HG02970 (cell line): ENCODE measurements at regions not wholly inside any gene's neighbourhood (a gene's known extent, or its start where the extent isn't known, plus 50 kb on each side); places are given as distances from the start of the nearest gene placed in this dataset.
"Not testable (repeated sequence)": the region's sequence is repeated elsewhere in the genome, so short reads cannot be mapped to it uniquely, and the experiment has no call there.

ENCODE experiments used
- ATAC-seq: cut with Tn5 transposase; IDR thresholded peaks from one replicate; pipeline ENCODE4 v1.9.1; 2021; ENCODE audit warnings: mild to moderate bottlenecking, moderate library complexity, moderate number of reproducible peaks; ENCODE audit not compliant: unreplicated experiment, low FRiP score

DNA sequence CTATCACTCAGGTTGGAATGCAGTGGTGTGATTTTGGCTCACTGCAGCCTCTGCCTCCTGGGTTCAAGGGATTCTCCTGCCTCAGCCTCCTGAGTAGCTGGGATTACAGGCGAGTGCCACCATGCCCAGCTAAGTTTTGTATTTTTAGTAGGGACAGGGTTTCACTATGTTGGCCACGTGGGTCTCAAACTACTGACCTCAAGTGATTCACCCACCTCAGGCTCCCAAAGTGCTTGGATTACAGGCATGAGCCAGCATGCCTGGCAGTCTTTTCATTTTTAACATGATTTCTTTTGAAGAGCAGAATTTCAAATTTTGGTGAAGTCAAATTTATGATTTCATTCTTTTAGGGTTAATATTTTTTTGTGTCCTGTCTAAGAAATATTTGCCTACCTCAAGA is 217.4 kb downstream of the BUB3 start:
- ATAC-seq, result not testable (repeated sequence)

DNA sequence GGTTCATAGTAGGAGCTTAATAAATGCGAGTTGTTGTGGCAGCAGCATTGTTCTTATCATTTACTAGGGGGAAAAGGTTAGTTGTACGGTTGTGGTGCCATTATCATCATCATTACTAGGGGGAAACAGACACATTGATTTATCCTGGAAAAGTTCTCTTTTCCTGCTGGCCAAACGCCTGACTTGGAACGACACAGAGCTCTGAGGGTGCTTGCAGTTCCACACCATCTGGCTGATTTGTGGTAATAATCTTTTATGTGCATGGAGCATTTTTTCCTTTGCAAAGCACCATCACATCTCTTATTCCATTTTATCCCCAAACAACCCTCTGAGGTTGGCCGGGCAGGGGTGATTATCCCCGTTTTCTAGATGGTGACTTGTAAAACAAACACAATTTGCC is 219.4 kb downstream of the BUB3 start:
- ATAC-seq, result no peak

DNA sequence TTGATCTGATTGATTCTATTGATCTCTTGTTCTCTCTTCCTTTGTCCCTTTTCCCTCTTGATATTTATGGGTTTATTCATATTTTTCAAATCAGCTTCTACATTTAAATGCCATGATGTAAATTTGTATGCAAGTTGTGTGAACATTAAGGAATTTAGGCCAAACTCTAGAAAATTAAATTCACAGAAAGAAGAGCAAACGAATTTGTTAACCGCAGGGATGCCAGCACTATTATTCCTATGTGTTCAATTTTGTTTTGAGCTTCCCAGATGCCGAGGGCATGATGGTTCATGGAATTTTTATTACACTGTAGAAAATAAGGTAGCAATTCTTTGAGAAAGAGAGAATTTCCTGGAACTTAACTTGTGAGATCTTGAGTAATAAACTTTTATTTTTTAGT is 220.9 kb downstream of the BUB3 start:
- no peak for ATAC-seq

DNA sequence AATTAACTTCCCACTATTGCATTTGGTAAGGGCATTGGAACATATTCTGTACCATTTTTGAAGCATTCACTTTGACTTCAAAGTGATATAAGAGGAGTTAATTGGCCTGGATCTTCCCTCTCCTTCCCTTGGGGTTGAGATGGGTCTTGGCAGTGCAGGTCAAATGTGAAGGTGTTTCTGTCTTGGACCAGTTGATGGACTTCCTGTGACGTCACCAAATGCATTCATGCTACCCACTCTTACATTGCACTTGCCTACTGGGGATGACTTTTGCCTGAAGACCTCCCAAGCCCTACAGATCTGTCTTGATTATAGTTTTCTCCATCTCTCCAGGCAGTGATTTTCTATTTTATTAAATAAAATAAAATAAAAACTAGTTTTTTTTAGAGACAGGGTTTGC is 221.5 kb downstream of the BUB3 start:
- no peak for ATAC-seq

DNA sequence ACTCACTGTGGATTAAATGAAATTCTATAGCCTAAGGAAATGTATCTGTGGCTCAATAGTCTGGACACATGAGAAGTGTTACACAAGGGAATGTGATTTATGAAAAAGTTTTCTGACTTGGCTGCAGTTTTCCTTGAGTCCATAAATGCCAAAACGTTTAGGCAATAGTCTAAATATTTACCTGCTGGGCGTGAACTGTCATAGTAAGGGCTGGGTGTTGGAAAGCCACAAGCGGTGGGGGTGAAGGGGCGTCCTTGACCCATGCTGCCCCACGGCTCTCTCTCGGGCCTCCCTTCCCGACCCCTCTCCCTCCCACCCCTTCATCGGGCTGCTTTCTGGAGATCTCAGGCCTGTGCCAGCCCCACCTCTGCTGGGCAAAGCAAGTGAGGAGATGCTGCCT is 223.7 kb downstream of the BUB3 start:
- ATAC-seq, result no peak

DNA sequence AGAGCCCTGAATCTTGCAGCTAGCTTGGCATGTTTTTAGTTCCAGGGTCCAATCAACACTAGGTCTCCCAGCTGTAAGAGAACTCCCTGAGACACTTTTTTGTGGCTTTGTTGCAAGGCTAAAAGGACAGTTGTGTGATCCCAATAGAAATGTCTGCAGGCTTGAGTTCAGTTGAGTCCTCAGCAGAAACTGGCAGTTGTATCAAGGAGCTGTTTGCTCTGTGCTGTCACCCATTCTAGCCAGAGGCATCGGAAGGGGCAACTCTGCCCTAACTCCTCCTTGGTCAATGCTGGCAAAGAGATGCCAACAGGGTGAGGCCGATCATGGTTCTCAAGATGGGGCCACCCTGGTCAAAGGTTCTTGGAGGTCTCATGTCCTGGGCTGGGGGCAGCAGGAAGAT is 224.1 kb downstream of the BUB3 start:
- no peak for ATAC-seq

DNA sequence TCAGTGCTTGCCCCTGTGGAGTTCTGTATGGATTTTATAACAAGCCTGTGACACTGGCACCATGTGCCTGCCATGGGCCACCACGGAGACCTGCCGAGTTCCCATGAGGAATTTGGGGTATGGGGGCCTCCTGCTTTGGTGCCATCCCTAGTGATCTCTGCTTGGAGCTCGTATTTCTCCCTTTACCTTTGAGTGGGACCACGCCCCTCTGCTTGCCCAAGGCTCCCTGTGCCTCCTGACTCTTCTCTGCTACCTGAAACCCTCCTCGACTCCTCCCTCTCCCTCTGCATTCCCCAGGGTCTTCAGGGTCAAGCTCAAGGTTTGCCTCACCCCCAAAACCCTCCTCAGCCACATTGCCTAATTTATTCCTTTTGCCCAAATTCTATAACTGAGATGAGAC is 225.0 kb downstream of the BUB3 start:
- no peak for ATAC-seq

DNA sequence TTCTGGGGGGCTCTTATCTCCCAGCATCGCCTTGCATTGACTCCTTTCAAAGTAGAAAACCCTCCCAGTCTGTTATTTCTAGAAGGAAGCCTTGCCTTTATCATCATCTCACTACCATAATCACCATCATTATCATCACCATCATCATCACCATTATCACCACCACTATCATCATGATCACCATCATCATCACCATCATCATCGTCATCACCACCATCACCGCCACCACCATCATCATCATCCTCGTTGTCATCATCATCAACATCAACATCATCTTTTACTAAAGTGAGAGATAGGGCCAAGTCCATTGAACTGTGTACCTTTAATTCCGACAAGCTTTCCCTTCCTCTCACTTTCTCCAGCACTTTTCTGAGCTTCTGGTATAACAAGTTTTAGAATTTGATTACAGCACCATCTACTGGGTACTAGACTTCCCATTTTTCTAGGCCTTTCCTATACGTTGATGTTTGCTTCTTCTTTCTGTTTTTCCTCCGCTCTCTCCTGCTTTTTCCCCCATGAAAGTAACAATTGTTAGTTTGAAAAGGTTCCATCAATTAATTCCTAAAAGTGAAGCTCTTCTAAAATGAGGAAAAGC is 226.4 kb downstream of the BUB3 start:
- ATAC-seq, result no peak

DNA sequence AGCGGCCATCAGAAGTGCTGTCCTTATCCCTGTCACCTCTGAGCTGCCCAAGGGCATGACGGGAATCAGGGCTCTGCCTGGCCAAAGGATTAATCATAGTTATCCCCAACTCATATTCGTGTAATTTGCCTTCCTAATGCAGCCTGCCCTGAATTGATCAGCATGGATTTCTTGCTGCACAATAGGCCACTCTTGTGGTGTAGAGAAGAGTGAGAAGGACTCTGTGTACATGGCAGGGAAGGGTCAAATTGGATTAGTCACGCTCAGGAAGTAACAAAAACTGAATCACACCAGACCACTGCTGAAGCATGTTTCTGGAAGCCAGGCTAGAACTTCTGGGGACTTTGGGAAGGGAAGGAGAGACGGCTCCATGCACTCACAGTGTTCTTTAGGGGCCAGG is 227.0 kb downstream of the BUB3 start:
- no peak for ATAC-seq

DNA sequence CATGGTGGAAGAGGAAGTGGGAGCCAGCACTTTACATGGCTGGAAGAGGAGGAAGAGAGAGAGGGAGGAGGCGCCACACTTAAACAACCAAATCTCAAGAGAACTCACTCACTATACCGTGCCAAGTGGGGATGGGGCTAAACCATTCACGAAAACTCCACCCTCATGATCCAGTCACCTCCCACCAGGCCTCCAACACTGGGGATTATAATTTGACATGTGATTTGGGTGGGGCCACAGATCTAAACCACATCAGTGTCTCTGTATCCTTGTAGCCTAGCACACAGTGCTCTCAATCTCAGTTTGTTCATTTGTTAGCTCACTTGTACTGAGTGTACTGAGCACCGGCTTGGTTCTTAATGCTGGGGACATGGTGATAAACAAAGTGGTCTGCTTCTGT is 228.3 kb downstream of the BUB3 start:
- ATAC-seq, result no peak

DNA sequence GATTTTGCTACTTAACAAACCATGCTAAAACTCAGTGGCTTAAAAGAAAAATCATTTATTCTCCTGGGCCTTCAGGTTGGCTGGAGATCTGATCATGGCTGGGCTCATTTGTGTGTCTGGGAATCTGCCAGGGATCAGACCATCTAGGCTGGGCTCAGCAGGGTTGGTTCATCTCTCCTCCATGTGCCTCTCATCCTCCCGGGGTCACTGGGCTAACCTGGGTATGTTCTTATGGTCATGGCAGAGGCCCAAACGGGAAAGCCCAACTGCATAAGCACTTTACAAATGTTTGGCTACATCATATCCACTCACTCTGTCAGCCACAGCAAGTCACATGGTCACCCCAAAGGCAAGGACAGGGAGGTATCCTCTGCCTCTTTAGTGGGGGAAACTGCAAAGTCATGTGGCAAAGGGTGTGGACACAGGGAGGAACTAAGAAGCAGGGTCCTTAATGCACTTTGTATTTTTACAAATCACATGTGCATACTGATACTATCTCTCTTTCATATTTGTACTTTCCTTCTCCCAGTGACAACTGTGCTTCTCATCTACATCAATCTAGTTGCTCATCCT is 231.4 kb downstream of the BUB3 start:
- no peak for ATAC-seq

DNA sequence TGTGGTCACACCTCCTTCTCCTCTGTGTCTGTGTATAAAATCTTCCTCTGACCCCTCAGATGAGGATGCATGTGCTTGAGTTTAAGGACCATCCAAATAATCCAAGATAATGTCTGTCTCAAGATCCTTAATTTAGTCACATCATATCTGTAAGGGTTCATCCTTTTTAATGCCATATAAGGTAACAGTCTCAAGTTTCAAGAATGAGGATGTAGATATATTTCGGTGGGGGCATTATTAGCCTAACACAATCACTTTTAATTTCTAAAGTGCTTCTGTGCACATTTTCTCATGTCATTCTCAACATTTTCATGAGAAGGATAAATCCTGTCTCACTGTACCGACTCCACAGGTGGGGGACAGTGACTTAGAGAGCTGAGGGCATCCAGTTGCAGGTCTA is 235.3 kb downstream of the BUB3 start:
- no peak for ATAC-seq

DNA sequence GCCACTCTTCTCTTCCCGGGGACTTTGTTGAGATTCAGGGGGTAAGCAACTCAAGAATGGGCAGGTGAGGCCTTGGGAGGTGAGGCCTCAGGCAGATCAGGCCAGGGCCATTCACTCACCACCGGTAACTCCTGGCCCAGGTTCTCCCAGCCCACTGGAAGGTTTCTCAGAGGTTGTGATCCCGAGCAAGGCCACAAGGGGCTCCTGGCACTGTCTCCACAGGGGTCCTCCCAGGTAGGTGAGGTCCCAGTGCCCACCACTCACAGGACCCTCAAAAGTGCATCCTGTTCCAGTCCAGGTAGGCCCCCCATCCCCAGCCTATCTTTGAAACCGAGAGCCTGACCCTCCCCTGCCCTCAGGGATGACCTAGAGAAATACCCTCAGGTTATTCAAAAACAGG is 236.1 kb downstream of the BUB3 start:
- no peak for ATAC-seq

DNA sequence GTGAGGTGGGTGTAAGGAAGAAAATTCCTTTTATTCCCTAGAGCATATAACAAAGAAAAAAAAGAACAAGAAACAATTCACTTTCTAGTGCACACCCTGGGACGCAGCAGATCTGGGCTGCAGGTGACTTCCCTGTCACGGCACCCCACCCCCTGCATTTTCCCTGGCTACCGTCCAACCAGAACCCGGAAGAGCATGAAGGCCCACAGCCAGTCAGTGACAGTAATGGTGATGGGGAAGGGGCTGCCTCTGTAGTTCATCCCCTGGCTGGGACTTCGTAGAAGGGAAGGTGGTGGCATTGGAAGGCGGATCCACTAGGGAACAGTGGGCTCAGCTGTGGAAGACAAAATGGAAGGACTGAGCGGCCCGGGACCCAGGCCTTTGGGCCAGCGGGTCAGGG is 236.7 kb downstream of the BUB3 start:
- ATAC-seq, result no peak

DNA sequence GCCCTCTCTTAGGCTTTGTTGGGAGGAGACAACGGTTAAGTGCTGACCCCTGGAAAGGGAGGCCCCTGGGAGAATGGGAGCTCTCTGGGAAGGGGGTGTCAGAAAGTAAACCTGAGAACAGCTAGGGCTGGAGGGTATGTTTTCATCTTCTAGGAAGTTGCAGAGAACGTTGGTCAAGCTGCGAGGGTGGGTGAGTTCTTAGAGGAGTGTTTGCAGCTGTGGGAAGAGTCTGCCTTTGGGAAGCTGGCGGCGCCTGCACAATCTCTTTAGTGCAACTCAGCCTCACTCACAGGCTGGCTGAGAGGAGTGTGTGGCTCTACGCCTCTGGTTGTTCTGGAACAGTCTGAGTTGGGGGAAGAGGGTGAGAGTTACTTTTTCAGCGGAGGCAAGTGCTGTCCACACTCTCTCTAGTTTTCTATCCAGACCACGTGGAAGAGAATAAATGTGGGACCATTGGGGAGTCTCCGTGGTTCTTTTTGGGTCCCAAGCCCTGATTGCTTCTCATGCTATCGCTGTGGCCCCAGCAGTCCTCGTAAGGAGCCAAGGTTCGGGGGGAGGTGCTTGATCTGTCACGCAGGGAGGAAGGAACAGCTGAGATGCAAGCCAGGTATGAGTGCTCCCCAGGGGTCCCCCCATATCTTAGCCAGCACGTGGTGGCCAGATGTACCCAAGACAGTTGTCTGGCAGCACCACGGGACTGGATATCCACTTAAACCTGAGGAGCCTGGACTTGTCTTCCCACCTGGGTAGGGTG is 237.2 kb downstream of the BUB3 start:
- ATAC-seq, result peak; percentile 20

DNA sequence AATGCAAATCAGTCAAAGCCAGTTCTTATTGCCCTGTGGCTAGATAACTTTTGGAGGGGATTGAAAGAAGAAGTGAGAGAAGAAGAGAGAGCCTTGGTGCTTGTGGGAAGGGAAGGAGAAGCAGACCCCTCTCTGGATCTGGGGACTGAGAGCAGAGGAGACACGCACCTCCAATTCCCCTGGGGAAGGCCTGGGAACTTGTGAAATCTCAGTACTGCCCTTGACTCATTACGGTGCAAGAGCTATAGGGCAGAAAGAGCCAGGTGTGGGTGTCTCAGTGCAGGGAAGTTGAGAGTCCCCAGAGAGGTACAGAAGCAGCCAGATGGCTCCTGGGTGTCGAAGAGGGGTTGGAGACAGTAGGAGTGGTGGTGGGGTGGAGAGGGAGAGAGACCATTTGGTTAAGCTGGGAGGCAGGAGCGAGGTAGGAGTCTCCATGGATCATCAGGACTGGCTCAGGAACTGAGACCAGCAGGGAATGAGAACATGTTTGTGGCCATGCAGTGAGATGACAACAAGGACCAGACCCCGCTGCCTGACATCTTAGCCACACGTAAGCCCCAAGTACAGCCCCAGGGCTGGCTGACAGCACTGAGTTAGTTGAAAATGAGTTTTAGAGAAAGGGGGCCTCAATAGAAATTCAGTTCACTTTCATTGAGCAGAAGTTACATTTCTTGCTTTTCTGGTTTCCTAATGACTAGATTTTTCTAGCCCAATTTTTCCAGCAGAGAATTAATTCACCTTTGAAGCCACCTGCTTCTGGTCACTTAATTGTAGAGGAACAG is 238.2 kb downstream of the BUB3 start:
- ATAC-seq, result peak; percentile 77

DNA sequence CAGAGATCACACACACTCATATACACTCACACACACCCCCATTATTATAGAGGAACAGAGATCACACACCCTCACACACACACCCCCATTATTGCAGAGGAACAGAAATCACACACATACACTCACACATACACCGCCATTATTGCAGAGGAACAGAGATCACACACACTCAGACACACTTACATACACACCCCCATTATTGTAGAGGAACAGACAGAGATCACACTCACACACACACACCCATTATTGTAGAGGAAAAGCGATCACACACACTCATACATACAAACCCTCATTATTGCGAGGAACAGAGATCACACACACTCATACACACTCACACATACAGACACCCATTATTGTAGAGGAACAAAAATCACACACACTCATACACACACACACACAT is 239.0 kb downstream of the BUB3 start:
- ATAC-seq, result no peak

DNA sequence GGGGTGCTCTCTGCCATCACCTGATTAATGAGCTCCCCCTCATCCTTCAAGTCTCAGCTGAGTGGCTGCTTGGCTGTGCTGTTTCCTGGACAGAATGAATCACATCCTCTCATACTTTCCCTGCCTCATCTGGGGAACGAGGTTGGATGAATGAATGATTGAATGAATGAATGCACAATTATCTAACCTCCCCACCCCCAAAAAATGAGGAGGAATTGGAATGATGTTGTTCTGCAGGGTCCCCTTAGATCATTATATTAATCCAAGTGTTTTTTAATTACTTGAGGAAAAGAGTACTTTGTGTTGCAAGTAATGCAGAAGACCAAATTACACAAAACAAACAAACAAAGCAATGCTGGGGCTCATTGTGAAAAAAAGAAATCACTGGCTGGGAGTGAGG is 240.2 kb downstream of the BUB3 start:
- ATAC-seq, result no peak

DNA sequence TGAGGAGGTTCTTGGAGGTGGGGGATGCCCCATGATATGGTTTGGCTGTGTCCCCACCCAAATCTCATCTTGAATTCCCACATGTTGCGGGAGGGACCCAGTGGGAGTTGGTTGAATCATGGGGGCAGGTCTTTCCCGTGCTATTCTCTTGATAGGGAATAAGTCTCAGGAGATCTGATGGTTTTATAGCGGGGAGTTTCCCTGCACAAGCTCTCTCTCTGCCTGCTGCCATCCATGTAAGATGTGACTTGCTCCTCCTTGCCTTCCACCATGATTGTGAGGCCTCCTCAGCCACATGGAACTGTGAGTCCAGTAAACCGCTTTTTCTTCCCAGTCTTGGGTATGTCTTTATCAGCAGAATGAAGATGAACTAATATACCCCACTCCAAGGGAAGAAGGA is 241.0 kb downstream of the BUB3 start:
- not testable (repeated sequence) for ATAC-seq

DNA sequence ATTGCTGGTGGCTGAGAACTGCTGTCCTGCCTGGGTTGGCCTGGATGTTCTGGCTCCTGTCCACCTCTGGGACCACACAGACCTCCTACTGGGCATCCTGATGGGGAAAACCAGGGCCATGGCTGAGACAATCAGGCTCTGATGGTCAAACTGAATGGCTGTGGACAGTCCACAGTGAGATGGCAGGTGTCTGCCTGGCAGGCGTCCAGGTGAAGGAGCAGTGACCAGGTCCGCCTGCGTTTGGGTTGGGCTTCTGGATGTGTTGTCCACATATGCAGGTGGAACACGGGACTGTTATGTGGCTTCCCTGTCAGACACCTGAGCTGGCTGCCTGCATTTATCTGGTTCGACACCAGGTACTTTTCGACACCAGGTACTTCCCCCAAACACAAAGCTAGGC is 241.7 kb downstream of the BUB3 start:
- no peak for ATAC-seq

DNA sequence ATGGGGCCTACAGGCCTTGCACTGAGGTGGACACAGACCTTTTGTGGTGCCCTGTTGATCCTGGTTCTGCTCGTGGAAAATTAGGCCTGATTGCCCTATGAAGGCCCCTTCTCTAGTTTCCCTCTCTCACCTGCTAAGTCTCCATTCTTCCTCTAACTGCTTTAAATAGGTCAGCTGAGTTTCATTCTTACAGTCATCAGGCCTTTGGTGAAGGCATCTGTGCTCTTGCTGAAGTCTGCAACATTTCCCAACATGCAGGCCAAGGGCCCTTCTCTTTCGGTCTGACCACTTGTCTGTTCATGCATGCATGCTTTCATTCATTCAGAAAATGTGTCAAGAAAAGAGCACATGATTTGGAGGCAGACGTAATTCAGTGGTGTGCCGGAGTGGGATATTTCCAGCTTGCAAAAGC is 244.0 kb downstream of the BUB3 start:
- peak; percentile 63 for ATAC-seq
